GM19395 (cell line): ENCODE measurements at regions not wholly inside any gene's neighbourhood (a gene's known extent, or its start where the extent isn't known, plus 50 kb on each side); places are given as distances from the start of the nearest gene placed in this dataset.

ENCODE experiments used
- ATAC-seq: cut with Tn5 transposase; IDR thresholded peaks from one replicate; pipeline ENCODE4 v1.9.1; 2021; ENCODE audit warnings: mild to moderate bottlenecking, moderate library complexity; ENCODE audit not compliant: unreplicated experiment

DNA sequence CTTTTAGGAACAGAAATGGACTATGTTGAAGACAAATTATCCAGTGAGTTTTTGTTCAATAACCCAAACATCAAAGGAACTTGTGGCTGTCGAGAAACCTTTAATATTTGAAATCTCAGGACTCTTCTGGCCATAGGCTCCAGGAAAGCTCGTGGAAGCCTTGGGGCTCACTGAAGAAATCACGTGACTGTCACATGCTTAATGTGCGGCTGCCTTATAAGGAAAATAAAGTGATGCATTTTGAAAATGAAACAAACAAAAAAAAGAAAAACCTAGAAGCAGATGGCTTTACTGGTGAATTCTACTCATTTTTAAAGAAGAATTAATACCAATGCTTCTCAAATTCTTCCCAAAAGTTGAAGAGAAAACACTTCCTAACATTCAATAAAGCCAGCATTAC lies 228.4 kb upstream of the RAB4A start:
- ATAC-seq, result no peak

GRCh38 chr1:229043115-229043514 lies 227.8 kb upstream of the RAB4A start:
- ATAC-seq, result no peak

- no peak for ATAC-seq
Measured at GRCh38 chr1:229046251-229046853, 224.6 kb upstream of the RAB4A start.

GRCh38 chr1:229047161-229047839 lies 223.6 kb upstream of the RAB4A start:
- no peak for ATAC-seq

DNA sequence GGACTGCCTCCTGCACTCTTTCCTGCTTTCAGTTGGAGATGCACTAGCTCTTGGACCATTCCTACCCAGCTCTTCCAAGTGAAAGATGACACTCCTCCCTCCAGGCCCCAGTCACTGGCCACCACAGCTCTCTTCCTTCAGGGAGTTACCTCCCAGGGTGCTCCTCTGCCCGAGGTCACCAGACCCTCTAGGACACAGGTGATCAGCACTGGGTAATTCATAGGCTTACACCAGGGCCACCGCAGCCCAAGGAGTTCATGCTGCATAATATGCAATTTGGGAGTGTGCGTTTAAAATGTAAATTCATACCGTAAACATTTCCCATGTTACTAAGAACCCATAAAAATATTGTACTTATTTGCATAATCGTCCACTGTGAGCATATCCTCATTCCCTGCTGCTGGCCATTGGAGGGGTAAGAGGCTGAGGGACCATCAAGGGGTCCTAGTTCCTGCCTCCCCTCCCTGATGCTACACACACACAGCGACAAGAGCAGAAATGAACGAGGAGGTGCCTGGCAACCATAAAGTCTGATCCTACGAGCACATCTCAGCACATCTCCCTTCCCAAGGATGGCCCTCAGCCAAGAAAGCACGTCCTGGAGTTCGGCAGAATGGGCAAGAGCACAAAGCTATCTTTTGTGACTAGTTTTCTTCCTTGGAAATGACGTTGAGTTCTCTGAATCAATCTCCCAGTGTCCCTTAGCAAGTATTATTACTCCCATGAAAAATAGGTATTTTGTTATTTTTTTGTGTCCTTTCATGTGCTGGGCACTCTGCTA lies 222.9 kb upstream of the RAB4A start:
- no peak for ATAC-seq

DNA sequence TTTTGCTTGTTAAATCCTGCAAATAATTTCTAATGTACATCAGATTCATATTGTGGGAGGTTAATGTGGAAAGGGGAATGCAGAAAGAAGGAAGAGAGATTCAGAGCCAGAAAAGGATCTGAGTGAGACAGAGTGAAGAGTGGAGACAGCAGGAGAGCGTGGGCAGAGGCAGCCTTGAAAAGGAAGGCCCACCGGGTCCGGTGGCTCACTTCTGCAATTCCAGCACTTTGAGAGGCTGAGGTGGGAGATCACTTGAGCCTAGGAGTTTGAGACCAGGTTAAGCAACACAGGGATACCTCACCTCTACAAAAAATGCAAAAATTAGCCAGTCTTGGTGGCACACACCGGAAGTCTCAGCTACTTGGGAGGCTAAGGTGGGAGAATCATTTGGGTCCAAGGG lies 222.0 kb upstream of the RAB4A start:
- no peak for ATAC-seq

GRCh38 chr1:229056046-229056445 lies 214.9 kb upstream of the RAB4A start:
- ATAC-seq, result no peak

DNA sequence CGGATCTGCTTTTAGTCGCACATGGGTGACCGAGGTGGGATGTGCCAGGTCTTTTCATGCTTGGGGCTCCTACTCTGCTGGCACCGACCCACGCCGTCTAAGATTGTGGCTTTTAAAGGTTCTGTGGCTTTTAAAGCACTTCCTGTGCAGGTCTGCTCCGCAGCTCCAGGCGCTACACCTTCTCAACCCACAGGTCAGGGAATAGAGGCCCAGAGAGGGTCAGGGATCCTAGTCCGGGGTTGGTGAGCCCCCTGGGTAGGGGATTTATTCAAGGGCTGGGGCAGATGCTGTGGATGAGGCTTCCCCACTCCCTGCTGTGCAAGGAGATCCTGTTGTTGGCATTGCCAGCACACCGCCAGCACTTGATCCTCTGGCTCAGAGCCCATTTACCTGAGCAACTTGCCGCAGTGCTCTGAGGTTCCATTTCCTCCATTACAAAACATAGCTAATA lies 212.8 kb upstream of the RAB4A start:
- no peak for ATAC-seq

DNA sequence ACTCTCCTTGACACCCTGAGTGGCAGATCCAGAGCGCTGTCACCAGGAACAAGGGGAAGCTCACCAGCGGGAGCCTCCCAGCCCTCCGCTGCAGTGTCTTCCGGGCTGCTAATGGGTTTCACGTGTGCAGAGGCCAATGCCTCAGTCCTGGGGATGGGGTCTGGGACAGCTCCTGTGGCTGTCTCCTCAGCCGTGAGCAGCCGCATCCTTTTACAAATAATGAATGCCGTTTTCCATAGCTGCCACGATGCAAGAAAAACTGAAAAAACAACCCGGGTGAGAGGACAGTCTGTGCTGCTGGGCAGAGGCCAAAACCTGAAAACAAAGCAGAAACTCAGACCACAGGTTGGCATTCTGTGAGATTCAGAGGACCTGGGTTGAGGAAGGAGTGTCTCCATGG lies 212.2 kb upstream of the RAB4A start:
- ATAC-seq, result no peak

GRCh38 chr1:229059671-229060539 lies 211.0 kb upstream of the RAB4A start:
- ATAC-seq, result no peak

DNA sequence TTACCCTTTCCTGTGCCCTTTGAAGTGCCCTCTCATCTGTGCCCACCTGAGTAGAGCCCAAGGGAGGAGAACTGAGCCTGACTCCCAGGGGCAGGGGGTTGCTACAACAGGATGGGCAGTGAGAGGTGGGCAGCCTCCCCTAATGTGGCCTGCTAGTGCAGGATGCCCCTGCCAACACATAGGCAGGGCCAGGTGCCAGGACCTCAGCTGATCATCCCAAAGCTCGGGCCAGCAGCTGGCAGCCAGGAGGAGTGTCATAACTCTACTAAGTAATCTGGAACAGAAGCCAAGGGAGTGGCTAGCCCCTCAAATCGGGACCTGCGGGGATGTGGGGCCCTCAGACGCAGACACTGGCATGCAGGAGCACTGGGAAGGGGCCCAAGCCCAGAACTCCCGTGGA lies 208.8 kb upstream of the RAB4A start:
- ATAC-seq, result no peak

GRCh38 chr1:229063154-229063773 lies 207.6 kb upstream of the RAB4A start:
- no peak for ATAC-seq

- no peak for ATAC-seq
Measured at GRCh38 chr1:229064320-229065168, 206.4 kb upstream of the RAB4A start.

GRCh38 chr1:229065613-229066012 lies 205.3 kb upstream of the RAB4A start:
- ATAC-seq, result no peak

DNA sequence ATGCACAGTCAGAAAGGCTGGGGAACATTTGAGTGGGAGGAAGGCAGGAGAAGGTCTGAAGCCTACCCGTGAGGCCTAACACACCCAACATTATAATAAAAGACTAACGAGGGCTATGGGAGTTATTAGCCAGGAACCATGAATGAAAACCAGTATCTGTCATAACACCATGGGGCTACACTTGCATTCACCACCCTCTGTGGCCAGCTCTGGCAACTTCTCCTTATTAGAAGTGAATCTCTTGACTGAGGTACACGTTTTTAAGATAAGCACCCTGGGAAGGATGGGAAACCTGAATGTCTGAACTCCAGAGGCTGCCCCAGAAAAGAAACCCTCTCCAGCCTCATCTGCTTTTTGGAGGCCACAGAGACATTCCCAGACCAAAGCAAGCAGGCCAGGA lies 204.3 kb upstream of the RAB4A start:
- no peak for ATAC-seq

- ATAC-seq, result no peak
Measured at GRCh38 chr1:229067546-229067945, 203.4 kb upstream of the RAB4A start.

GRCh38 chr1:229068270-229068987 lies 202.5 kb upstream of the RAB4A start:
- ATAC-seq, result no peak

DNA sequence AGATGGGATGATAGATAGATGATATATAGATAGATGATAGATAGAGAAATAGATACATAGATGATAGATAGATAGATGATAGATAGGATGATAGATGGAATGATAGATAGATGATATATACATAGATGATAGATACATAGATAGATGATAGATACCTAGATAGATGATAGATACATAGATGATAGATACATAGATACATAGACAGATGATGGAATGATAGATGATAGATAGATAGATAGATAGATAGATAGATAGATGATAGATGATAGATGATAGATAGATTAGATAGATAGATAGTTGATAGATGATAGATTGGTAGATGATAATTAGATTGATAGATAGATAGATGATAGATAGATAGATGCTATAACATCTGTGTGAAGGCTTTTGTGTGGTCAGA lies 201.7 kb upstream of the RAB4A start:
- ATAC-seq, result no peak

GRCh38 chr1:229070168-229070567 lies 200.7 kb upstream of the RAB4A start:
- ATAC-seq, result no peak
